ENCODE measurements at regions not wholly inside any gene's neighbourhood (a gene's known extent, or its start where the extent isn't known, plus 50 kb on each side); places are given as distances from the start of the nearest gene placed in this dataset.

DNA sequence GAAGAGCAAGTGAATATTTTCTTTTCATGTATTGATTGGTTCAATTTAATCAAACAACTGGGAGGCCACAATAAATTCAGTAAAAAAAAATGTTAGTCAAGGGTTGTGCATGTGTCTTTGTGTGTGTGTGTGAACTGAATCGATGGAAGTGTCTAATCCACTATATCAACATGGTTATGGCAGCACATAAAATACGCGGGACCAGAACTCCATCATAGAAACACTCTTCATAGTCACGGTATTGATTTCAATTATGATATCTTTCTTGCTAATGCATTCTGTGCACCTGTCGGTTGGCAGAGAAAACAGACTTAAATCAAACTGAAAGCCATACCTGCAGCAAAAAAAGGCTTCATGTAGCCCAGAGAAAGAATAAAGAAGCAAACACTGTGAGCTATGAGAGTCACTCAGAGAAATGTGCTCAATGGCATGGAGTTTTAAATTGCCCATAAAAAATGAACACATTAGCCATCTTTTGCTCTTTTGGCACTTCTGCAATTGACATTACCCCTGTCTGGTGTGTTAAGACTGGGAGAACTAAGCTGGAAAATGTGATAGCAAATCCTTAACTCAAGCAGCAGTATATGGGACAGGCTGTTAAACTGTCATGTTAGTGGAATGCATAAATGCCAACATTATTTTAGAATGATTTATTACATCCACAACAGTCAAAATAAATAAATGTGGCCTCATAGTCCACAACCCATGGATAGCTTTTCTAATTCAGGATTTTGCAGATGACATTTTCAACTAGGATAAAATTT is 642.4 kb upstream of the C9orf72 start:
- DNase-seq, result no peak

- no peak for DNase-seq
These were observed 659.4 kb upstream of the C9orf72 start for GRCh38 chr9:28232686-28233085.

DNA sequence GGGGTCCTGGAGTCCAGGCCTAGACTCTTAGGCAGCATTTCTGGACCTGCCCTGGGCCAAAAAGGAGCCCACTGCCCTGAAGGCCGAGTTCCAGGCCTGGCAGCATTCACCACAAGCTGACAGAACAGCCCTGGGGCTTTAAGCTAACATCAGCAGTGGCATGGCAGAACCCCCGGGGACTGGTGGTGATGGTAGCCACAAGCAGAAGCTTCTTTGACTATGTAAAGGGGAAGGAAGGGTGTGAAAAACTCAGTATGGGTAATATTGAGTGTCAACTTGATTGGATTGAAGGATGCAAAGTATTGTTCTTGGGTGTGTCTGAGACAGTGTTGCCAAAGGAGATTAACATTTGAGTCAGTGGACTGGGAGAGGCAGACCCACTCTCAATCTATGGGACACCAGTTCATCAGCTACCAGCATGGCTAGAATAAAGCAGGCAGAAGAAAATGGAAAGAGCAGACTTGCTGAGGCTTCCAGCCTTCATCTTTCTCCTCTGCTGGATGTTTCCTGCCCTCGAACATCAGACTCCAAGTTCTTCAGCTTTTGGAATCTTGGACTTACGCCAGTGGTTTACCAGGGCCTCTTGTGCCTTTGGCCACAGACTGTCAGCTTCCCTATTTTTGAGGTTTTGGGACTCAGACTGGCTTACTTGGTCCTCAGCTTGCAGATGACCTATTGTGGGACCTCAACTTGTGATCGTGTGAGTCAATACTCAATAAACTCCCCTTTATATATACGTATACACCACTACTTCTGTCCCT is 661.0 kb upstream of the C9orf72 start:
- no peak for DNase-seq

DNA sequence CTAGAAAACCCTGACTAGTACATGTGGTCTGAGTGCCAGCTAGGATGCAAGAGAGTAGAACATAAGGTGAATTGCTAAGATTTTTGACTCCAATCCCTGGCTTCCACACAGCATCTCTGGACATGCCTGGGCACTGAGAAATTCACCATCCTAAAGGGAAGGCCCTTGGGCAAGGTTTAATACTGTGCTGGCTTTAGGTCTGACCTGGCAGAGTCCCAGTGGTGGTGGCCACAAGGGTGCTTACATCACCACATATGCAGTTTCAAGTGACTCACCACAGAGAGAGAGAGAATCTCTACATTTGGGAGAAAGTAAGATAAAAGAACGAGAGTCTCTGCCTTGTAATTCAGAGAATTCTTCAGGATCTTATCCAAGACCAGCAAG is 661.6 kb upstream of the C9orf72 start:
- DNase-seq, result no peak

GRCh38 chr9:28249424-28249823 is 676.1 kb upstream of the C9orf72 start:
- DNase-seq, result no peak

- no peak for DNase-seq
These were observed 681.9 kb upstream of the C9orf72 start for GRCh38 chr9:28255174-28255573.

GRCh38 chr9:28260330-28260729 is 687.0 kb upstream of the C9orf72 start:
- DNase-seq, result no peak

- no peak for DNase-seq
These were observed 691.1 kb upstream of the C9orf72 start for GRCh38 chr9:28264368-28264767.

DNA sequence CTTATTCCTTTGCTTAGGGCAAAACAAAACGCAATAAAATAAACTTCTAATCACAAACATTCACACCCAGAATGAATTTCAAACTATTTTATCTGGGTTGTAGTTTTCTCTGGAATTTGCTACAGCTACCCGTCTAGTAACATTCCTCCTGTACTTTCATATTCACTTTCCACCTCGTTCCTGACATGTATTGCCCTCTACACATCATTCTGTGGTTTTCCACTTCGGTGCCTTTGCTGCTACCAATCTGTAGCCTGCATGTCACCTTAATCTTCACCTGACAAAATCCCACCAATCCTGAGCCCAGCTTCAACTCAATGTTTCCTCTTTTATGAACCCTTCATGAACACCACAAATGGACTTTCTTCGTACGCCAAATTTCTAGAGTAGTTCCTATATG is 694.1 kb upstream of the C9orf72 start:
- no peak for DNase-seq

DNA sequence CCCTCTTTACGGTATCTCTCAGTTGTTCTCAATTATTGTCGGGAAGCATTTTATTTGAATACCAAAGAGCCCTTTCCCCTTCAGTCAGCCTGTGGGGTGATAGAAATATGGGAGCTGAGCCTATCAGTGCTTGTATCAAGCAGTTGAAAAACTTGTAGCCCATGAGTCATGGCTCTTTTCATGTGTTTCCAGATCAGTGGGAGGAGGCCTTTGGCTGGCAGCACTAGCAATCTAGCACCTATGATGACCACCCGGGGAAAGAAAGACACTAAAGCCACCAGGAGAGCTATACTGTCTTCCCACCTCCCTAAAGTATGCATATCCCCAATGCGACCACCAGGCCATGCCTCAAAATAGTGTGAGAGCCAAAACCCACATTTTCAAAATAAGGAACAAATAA is 696.9 kb upstream of the C9orf72 start:
- no peak for DNase-seq

DNA sequence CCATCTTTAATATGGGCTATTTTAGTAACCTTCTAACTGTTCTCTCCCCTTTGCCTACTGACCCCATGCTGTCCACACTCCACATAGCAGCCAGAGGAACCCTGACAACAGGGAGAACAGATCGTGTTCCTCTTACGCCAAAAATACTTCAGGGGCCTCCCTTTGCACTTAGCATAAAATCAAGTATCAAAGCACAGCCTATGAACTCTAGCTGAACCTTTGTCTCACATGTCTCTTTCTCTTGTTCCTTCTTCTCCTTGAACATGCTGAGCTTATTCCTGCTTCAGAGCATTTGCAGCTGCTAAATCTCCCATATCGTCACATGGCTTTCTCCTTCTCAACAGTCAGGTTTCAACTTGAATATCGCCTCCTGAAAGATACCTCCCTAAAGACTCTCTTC is 698.8 kb upstream of the C9orf72 start:
- no peak for DNase-seq

DNA sequence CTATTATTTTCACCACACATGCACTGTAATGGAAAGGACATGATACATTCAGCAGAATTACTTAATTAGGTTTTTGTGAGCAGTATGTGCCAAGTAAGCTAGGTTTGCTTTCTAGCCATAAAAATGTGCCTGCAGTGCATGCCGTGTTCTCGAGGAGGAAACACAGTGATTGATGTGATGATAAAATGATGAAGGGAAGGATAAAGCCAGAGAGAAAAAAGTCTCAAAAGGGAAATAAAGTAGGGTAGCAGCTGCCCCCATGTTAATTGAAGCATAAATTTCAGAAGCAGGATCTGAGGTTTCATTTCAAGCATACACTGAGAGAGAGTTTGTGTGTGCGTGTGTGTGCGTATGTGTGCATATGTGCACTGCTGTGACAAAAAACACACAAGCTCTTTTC is 714.2 kb upstream of the C9orf72 start:
- DNase-seq, result no peak

DNA sequence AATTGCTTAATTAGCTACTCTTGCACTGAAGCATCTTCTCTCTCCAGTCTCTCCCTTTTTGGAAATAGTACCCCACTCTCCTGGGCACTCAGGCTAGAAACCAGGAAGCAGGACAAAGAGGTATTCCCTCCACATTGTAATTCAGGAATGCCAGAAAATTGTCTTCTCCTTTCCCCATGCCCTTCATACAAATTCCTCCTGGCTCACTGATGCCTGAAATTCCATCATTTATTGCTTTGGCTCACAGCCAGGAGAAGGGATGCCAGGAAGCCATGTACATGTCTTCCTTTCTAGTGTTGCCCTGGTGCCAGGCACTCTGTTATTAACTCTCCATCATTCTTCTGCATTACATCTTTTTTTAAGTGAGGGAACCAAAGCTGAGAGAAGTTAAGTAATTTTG is 716.5 kb upstream of the C9orf72 start:
- no peak for DNase-seq

DNA sequence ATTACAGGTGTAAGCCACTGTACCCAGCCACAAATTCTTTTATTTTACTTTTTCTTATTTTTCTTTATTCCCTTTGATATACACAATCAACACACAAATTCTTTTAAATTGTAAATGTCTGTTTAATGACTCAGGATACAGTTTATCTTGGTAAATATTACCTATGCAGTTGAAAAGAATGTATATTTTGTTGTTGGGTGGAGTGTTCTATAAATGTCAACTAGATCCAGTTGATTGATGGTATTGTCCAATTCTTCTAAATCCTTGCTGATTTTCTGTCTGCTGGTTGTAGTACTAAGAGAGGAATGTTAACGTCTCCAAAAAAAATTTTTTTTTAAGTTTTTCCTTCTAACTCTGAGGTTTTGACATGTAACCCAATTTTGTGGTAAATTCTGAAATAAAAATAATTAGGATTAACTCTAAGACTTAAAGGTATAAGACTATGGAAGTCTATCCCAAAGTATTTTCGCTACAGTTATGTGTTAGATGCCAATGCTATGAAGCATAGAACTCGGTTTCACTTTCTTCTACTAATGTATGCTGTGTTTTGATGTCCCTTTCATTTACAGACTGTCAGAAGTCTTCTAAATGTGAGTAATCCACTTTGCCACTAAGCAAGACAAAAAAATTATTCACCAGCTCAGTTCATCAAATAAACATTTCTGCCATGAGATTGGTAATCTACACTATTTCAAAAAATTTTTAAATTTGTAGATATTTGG is 720.2 kb upstream of the C9orf72 start:
- no peak for DNase-seq

DNA sequence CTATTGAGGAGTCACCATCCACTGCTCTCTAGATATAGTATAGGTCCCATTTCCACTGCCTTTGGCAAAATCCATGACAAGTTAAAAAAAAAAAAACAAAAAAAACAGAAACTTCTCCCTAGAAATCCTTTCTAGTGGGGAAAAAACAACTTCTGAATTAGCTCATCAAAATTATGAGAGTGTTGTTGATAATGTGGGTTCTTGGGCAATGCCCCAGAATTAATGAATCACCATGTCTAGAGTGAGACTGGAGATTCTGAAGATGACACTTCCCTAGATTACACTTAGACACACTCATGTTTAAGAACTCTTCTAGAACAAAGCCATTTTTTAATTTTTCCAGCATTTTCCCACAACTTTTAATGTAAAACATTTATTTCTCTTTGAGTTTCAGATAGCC is 728.0 kb upstream of the C9orf72 start:
- DNase-seq, result no peak

GRCh38 chr9:28317745-28318144 is 744.5 kb upstream of the C9orf72 start:
- no peak for DNase-seq

DNA sequence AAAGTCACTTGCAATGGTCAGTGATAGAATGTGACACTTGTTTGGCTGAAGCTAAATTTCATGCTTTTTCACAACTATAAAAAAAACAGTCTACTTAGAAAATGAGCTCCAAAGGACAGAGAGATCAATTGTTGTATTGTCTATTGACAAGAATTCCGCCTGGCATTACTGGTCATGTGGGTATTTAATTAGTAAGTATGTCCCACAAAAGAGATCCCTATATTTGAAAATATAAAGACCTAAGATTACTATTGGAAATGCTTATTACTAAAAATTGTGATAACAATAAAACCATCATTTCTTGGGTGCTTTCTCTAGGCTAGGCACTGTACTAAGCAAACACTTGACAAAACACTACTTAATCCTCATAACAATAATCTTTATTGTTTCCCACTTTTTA is 745.2 kb upstream of the C9orf72 start:
- DNase-seq, result no peak

DNA sequence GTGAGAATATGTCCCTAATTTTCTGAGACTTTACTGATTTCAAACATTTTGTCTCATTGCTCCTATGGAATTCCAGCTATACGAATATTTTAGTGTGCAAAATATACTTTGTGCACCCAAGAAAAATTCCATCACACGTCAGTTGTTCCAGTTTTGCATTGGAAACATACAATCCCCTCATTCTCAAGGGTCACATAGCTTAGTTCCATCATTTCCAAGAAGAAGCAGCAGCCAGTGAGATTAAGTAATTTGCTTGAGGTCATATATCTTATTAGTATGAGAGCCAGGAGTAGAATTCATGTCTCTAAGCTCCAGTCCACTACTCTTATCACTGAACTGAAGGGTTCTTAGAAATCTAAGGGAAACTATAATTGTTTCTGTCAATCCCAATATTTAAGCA is 746.7 kb upstream of the C9orf72 start:
- no peak for DNase-seq

DNA sequence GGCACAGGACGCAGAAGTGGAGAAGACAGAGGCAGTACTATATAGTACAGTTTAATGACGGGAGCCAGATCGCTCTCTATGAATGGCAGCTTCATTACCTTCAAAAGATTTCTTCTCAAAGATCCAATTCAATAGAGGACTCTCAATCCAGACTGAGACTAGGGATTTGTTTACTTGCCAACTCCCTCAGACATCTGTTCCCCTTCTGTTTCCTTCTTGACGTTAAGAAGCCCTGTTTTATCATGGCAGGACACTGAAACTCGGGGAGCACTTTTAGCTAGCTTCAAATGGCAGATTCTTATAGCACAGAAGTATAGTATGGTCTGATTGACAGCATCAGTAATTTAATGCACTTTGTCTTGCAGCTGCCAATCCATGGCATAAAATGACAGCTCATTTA is 747.3 kb upstream of the C9orf72 start:
- no peak for DNase-seq

GRCh38 chr9:28329323-28329722 is 756.0 kb upstream of the C9orf72 start:
- no peak for DNase-seq

DNA sequence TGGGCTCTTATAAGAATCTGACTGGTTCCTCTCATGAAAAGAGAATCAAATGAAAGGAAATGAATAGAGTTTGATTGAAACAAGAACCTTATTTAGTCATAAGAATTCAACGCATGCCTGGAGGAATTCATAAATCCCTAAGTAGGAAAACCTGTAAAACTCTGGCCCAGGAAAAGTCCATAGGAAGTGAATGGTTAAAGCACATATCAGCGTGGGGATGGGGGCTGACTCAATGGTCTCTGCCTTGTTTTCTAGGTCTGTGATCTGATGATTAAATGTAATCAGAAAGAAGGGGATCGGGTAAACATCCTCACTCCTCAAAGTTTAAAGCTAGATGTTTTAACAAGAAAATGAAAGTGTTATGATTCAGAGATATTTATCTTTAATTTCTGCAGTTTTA is 759.4 kb upstream of the C9orf72 start:
- no peak for DNase-seq

GRCh38 chr9:28341913-28342312 is 768.6 kb upstream of the C9orf72 start:
- no peak for DNase-seq

DNA sequence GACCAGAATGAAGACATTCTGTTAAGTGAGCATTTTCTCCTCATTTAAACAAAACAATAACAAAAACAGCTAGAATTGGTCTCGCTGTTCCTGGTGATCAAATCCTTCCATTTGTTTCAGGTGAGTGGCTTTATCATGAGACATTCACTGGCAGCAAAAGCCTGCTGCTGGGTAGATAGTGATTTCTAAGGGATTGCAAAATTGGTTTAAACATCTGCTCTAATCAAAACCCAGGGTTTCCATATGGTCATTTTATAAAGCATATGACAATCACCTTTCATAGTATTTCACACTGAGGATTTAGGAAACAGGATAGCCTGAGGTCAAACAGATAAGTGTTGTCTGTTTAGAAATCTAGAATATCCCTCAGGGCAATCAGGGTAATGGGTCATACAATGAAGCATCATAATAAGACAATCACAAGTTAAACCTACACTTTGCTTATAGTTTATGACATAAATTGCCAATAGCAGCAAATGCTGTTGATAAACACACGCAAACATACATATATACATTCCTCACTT is 769.6 kb upstream of the C9orf72 start:
- DNase-seq, result no peak

DNA sequence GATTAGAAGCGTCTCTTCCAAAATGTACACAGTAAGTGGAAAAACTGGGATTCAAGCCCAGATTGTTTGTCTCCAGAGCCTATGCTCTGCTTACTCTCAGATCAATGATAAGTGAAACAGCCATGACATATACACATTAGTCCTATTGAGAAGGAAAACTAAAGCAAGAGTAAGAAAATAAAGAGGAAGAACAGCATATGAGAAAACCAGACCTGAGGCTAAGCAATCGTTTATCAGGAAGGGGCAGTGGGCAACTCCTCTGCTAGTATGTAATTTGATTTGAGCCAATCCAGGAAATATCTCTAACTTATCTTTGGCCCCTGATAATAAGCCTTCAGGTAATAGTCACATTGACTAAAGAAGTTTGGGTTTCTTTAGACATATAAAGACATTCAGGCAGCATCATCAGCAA is 789.9 kb upstream of the C9orf72 start:
- DNase-seq, result no peak

Data from T-helper 2 cell (primary cell).